Gastroesophageal sphincter (tissue), 3 donors: ENCODE measurements at regions not wholly inside any gene's neighbourhood (a gene's known extent, or its start where the extent isn't known, plus 50 kb on each side); places are given as distances from the start of the nearest gene placed in this dataset.

Experiments used
- CTCF ChIP-seq, 4 experiments: fragments of 200-600 bp in 2 of 4; fragments of 450-650 bp in 2 of 4; sonication (generic) in 1 of 4; IDR thresholded peaks; one replicate each; pipeline ENCODE4 v1.5.1; 2017 to 2019; ENCODE audit warnings: antibody characterized with exemption in 4 of 4, mild to moderate bottlenecking in 2 of 4, moderate library complexity in 2 of 4
- EP300 ChIP-seq: sonication (generic); formaldehyde crosslinking; IDR thresholded peaks from one replicate; pipeline ENCODE4 v1.6.1; 2017; ENCODE audit warnings: antibody characterized with exemption, mild to moderate bottlenecking
- POLR2A ChIP-seq, 2 donors: fragments of 450-650 bp; IDR thresholded peaks; one replicate each; pipeline ENCODE4 v1.6.1; 2017; ENCODE audit warnings: antibody characterized with exemption in 2 of 2, mild to moderate bottlenecking in 2 of 2, moderate library complexity in 1 of 2
- POLR2AphosphoS5 ChIP-seq: sonication (generic); formaldehyde crosslinking; IDR thresholded peaks from one replicate; pipeline ENCODE4 v1.6.1; 2017; ENCODE audit warnings: antibody characterized with exemption

DNA sequence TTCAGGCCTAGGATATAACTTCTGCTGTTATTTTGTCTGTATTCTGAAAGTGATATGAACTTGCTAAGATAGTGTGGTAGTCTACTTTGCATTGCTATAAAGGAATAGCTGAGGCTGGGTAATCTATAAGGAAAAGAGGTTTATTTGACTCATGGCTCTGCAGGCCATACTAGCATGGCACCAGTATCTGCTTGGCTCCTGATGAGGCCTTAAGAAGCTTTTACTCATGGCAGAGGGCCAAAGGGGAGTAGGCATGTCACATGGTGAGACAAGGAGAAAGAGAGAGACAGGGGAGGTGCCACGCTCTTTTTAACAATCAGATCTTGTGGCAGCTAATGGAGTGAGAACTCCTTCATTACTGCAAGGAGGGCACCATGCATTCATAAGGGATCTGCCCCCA is 247.3 kb downstream of the GPAT3 start:
- TF ChIP-seq CTCF (IDR thresholded peaks at IDR 0.05) (no peak), POLR2AphosphoS5 (no peak), POLR2A (IDR thresholded peaks at IDR 0.05) (no peak), EP300 (no peak)
